ENCODE measurements at regions not wholly inside any gene's neighbourhood (a gene's known extent, or its start where the extent isn't known, plus 50 kb on each side); places are given as distances from the start of the nearest gene placed in this dataset.

- DNase-seq (ENCODE audit: low read depth), result no peak
- no peak overlapping the region for H3K4me3 ChIP-seq (ENCODE audit: low read length)
- TF ChIP-seq CTCF (conservative IDR thresholded peaks at IDR 0.05; ENCODE audit: low read depth, low read length), result no peak
Measured at GRCh38 chr6:106918115-106918514, 56.4 kb downstream of the CD24 start.

GRCh38 chr6:106916891-106917290 lies 57.6 kb downstream of the CD24 start:
- H3K4me3 ChIP-seq (ENCODE audit: low read length), result no peak overlapping the region
- no peak for DNase-seq (ENCODE audit: low read depth)
- TF ChIP-seq CTCF (conservative IDR thresholded peaks at IDR 0.05; ENCODE audit: low read depth, low read length), result no peak

GRCh38 chr6:106913676-106914280 lies 60.8 kb downstream of the CD24 start:
- TF ChIP-seq CTCF (conservative IDR thresholded peaks at IDR 0.05; ENCODE audit: low read depth, low read length), result no peak
- no peak for DNase-seq (ENCODE audit: low read depth)
- no peak overlapping the region for H3K4me3 ChIP-seq (ENCODE audit: low read length)

GRCh38 chr6:106913111-106913510 lies 61.4 kb downstream of the CD24 start:
- DNase-seq (ENCODE audit: low read depth), result no peak
- H3K4me3 ChIP-seq (ENCODE audit: low read length), result no peak overlapping the region
- TF ChIP-seq CTCF (conservative IDR thresholded peaks at IDR 0.05; ENCODE audit: low read depth, low read length), result no peak

- H3K4me3 ChIP-seq (ENCODE audit: low read length), result no peak overlapping the region
- TF ChIP-seq CTCF (conservative IDR thresholded peaks at IDR 0.05; ENCODE audit: low read depth, low read length), result no peak
- no peak for DNase-seq (ENCODE audit: low read depth)
Measured at GRCh38 chr6:106912091-106912490, 62.4 kb downstream of the CD24 start.

GRCh38 chr6:106910999-106911949 lies 63.3 kb downstream of the CD24 start:
- DNase-seq (ENCODE audit: low read depth), result no peak
- H3K4me3 ChIP-seq (ENCODE audit: low read length), result no peak overlapping the region
- TF ChIP-seq CTCF (conservative IDR thresholded peaks at IDR 0.05; ENCODE audit: low read depth, low read length), result no peak
